Lower lobe of right lung (tissue), 2 donors: ENCODE measurements at regions not wholly inside any gene's neighbourhood (a gene's known extent, or its start where the extent isn't known, plus 50 kb on each side); places are given as distances from the start of the nearest gene placed in this dataset.
"Not testable (repeated sequence)": the region's sequence is repeated elsewhere in the genome, so short reads cannot be mapped to it uniquely, and the experiment has no call there.

Experiments used
- ATAC-seq, 2 donors: fragments of 200-7000 bp; cut with Tn5 transposase; one replicate each; pipeline ENCODE4 v1.9.1; 2020 to 2022; ENCODE audit warnings: mild to moderate bottlenecking in 2 of 2, moderate library complexity in 2 of 2
- DNase-seq: peaks from one replicate; pipeline ENCODE4 v3.0.0-alpha.2; 2020
- H3K27ac ChIP-seq: fragments of 200-600 bp; one replicate; pipeline ENCODE4 v1.8.0; 2022
- H3K27me3 ChIP-seq: fragments of 200-600 bp; one replicate; pipeline ENCODE4 v1.8.0; 2022; ENCODE audit warnings: low read depth
- H3K36me3 ChIP-seq: fragments of 200-600 bp; one replicate; pipeline ENCODE4 v1.8.0; 2022; ENCODE audit warnings: mild to moderate bottlenecking
- H3K4me1 ChIP-seq: fragments of 200-600 bp; one replicate; pipeline ENCODE4 v1.8.0; 2022
- H3K4me3 ChIP-seq: fragments of 200-600 bp; one replicate; pipeline ENCODE4 v1.8.0; 2022; ENCODE audit warnings: mild to moderate bottlenecking
- H3K9me3 ChIP-seq: fragments of 200-600 bp; one replicate; pipeline ENCODE4 v1.8.0; 2022
- CTCF ChIP-seq: fragments of 200-600 bp; IDR thresholded peaks from one replicate; pipeline ENCODE4 v1.8.0; 2022; ENCODE audit warnings: antibody characterized with exemption, mild to moderate bottlenecking
- intact Hi-C: fragments of 100-400 bp; cut with DNase I; formaldehyde crosslinking; loops from one replicate; pipeline ENCODE4 v1.11.0; 2022
- donor health status: DM: no; HTN: yes; CAD: no; lungs with severe emphysema.

DNA sequence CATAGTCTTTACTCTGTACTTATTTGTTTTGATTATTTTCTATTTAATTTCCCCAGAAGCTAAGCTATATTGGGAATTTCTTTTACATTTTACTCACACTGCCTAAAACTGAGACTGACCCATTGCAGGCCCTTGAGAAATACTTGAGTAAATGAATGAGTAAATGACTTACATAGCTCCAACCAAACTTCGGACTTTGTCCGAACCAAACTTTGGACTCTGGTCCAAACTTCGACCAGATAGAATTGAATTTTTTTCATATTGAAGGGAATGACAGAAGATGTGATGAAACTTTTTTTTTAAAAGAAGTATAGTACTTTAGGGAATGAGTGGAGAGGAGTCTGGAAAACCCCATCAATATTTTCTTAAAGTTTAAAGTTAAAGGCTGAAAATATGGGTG lies 75.6 kb upstream of the MYRIP start:
- Histone ChIP-seq H3K9me3 (no peaks in the 10 kb centered on the region), H3K4me1 (no peaks in the 10 kb centered on the region), H3K4me3 (no peak overlapping the region), H3K27ac (no peak overlapping the region), H3K36me3 (no peaks in the 10 kb centered on the region), H3K27me3 (no peaks in the 10 kb centered on the region)
- DNase-seq: no peak
- no peak for ATAC-seq
- intact Hi-C loops: no loop called here
- no peak for TF ChIP-seq CTCF

DNA sequence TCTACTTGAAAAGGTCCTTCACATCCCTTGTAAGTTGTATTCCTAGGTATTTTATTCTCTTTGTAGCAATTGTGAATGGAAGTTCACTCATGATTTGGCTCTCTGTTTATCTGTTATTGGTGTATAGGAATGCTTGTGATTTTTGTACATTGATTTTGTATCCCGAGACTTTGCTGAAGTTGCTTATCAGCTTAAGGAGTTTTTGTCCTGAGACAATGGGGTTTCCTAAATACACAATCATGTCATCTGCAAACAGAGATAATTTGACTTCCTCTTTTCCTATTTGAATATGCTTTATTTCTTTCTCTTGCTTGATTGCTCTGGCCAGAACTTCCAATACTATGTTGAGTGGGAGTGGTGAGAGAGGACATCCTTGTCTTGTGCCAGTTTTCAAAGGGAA lies 69.8 kb upstream of the MYRIP start:
- H3K36me3 ChIP-seq, DNase-seq, H3K9me3 ChIP-seq, H3K4me1 ChIP-seq, H3K4me3 ChIP-seq, H3K27ac ChIP-seq, H3K27me3 ChIP-seq, ATAC-seq, intact Hi-C loops: not testable (repeated sequence)

- Histone ChIP-seq H3K4me3 (no peak overlapping the region), H3K27me3 (no peaks in the 10 kb centered on the region), H3K27ac (no peak overlapping the region), H3K9me3 (no peaks in the 10 kb centered on the region), H3K36me3 (no peaks in the 10 kb centered on the region), H3K4me1 (no peaks in the 10 kb centered on the region)
- TF ChIP-seq CTCF: no peak
- no peak for ATAC-seq
- DNase-seq: no peak
- intact Hi-C loops: no loop called here
Measured at GRCh38 chr3:39744746-39745145, 64.7 kb upstream of the MYRIP start.

GRCh38 chr3:39748002-39748401 lies 61.4 kb upstream of the MYRIP start:
- H3K36me3 ChIP-seq: no peaks in the 10 kb centered on the region
- no peak for TF ChIP-seq CTCF
- H3K4me1 ChIP-seq: no peaks in the 10 kb centered on the region
- H3K4me3 ChIP-seq: no peak overlapping the region
- DNase-seq (no peak), ATAC-seq (no peak)
- H3K27ac ChIP-seq: no peak overlapping the region
- H3K9me3 ChIP-seq: no peaks in the 10 kb centered on the region
- intact Hi-C loops: no loop called here
- H3K27me3 ChIP-seq: no peaks in the 10 kb centered on the region

DNA sequence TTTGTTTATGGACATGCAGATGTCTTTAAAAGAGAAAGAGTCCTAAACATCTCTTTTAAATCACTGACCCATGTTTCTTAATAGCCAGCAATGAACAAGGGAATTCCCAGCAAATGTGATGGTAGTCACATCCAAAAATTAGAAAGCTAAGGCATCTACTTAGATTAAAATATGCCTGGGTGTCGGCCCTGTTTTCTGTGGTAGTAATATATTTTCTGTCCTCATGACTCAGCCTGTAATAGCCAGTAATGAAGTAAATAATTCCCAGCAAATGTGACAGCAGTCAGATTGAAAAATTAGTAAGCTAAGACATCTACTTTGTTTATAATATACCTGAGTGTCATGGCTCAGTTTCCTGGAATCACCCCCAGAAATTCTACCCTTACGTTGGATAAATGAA lies 60.6 kb upstream of the MYRIP start:
- TF ChIP-seq CTCF: no peak
- Histone ChIP-seq H3K4me3 (no peak overlapping the region), H3K36me3 (no peaks in the 10 kb centered on the region), H3K27ac (no peak overlapping the region), H3K4me1 (no peaks in the 10 kb centered on the region), H3K27me3 (no peaks in the 10 kb centered on the region), H3K9me3 (no peaks in the 10 kb centered on the region)
- intact Hi-C loops: no loop called here
- ATAC-seq (no peak), DNase-seq (no peak)

GRCh38 chr3:39750712-39751111 lies 58.7 kb upstream of the MYRIP start:
- no peak overlapping the region for H3K27ac ChIP-seq
- no peaks in the 10 kb centered on the region for H3K36me3 ChIP-seq
- no peaks in the 10 kb centered on the region for H3K4me1 ChIP-seq
- H3K27me3 ChIP-seq: no peaks in the 10 kb centered on the region
- no peak for TF ChIP-seq CTCF
- ATAC-seq (no peak), DNase-seq (no peak)
- intact Hi-C loops: no loop called here
- H3K4me3 ChIP-seq: no peak overlapping the region
- H3K9me3 ChIP-seq: no peaks in the 10 kb centered on the region
